Cerebellar cortex (tissue), 1 donor: ENCODE measurements at regions not wholly inside any gene's neighbourhood (a gene's known extent, or its start where the extent isn't known, plus 50 kb on each side); places are given as distances from the start of the nearest gene placed in this dataset.

Experiments
- DNase-seq: peaks from one replicate; pipeline ENCODE4 v3.0.0-alpha.2; 2015; ENCODE audit warnings: low spot score

GRCh38 chr6:170177772-170178560 lies 112.9 kb downstream of the DLL1 start:
- DNase-seq, result no peak

- no peak for DNase-seq
Measured at GRCh38 chr6:170176898-170177771, 113.7 kb downstream of the DLL1 start.

- DNase-seq, result no peak
Measured at GRCh38 chr6:170176136-170176897, 114.6 kb downstream of the DLL1 start.

- DNase-seq, result no peak
Measured at GRCh38 chr6:170175644-170176135, 115.2 kb downstream of the DLL1 start.

- no peak for DNase-seq
Measured at GRCh38 chr6:170174771-170175643, 115.9 kb downstream of the DLL1 start.

DNA sequence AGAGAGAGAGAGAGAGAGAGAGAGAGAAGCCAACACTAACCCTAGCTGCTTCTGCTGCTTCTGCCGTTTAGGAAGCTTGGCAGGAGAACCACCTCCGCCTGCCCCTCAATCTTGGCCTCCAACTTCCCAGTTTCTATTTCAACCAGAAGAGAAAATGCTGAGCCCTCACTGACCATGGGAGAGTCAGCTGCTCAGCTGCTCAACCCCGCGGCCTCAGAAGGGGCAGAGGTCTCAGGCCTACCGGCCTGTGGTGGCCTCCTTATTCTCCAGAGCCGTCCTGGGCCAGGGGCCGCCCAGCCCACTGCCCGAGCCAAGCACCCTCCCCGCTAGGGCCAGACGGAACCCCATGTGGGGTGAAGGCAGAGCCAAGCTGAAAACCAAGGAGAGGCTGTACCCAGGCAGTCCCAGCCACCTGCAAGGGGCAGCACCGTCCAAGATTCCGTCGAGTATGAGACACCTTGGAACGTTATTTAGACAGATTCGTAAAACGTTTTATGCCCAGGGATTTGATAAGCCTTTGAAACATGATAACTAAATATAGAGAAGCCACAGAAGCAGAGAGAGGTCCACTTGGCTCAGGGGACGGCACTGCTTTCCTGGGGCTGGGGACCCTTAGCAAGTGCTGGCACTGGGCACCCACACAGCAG lies 116.6 kb downstream of the DLL1 start:
- DNase-seq, result no peak

DNA sequence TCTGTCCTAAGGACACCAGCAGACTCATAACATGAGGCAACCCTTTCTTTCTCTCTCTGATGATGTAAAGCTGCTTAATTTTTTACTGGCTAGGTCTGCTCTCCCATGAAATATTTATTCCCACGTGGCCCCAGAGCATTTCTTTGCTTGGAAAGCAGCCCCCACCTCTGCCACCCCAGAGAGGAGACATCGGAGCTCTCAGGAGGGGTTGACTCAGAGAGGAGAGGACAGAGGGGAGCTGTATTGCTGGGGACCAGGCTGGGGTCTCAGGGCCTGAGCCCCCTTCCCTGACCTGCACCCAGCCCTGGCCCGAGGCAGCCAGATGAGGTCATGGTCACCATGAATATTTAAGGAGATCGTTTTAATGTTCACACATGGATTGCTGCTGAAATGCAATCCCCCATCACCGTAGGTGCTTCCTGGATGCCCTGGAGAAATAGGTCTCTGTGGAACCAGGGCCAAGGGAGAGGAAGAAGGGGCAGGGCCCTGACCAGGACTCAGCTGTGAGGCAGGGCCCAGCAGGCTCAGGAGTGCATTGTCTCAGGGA lies 117.5 kb downstream of the DLL1 start:
- DNase-seq, result no peak

GRCh38 chr6:170172825-170173256 lies 118.0 kb downstream of the DLL1 start:
- DNase-seq, result no peak

DNA sequence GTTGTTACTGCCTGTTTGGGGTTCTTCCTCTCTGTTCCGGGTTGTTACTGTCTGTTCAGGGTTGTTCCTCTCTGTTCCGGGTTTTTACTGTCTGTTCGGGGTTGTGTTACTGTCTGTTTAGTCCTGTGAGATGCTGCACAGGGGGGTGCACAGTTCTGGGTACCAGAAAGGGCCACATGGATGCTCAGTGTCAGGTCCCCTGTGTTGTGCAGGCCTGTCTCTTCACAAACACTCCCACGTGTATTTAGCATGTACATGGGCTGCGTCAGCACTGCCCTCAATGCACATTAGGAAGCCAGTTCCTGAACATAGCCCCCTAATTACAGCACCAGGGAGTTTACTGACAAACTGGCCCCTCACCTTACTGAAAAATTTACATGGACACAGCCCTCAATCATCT lies 118.5 kb downstream of the DLL1 start:
- DNase-seq, result no peak

GRCh38 chr6:170167657-170168159 lies 123.2 kb downstream of the DLL1 start:
- no peak for DNase-seq

GRCh38 chr6:170166511-170167122 lies 124.3 kb downstream of the DLL1 start:
- peak; percentile 51 for DNase-seq

GRCh38 chr6:170165471-170166117 lies 125.3 kb downstream of the DLL1 start:
- DNase-seq, result no peak

GRCh38 chr6:170165085-170165470 lies 125.8 kb downstream of the DLL1 start:
- DNase-seq, result no peak

DNA sequence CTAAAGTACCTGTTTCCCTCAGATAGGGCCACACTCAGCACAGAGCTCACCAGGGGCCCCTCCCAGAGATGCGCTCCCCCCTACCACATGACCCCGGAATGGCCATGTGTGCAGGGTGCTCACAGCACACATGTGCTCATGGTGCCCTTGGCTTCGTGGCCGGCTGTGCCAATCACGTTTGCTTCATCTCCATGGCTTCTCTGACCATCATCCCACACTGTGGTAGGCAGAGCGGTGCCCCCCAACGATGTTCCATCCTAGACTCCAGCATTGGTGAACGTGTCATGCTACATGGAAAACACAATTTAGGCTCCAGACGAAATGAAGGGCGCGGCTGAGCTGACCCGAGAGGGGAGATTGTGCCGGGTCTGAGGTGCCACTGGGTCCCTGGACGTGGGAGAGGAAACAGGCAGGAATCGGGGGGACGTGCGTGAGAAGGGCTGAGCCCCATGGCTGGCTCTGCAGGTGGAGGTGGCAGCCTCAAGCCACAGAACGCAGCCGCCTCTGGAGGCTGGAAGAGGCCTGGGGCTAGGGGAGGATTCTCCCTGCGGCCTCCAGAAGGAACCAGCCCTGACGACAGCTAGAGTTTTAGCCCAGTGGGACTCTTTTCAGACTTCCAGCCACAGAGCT lies 126.5 kb downstream of the DLL1 start:
- no peak for DNase-seq

- no peak for DNase-seq
Measured at GRCh38 chr6:170163405-170164170, 127.3 kb downstream of the DLL1 start.

GRCh38 chr6:170162775-170163404 lies 128.0 kb downstream of the DLL1 start:
- no peak for DNase-seq

DNA sequence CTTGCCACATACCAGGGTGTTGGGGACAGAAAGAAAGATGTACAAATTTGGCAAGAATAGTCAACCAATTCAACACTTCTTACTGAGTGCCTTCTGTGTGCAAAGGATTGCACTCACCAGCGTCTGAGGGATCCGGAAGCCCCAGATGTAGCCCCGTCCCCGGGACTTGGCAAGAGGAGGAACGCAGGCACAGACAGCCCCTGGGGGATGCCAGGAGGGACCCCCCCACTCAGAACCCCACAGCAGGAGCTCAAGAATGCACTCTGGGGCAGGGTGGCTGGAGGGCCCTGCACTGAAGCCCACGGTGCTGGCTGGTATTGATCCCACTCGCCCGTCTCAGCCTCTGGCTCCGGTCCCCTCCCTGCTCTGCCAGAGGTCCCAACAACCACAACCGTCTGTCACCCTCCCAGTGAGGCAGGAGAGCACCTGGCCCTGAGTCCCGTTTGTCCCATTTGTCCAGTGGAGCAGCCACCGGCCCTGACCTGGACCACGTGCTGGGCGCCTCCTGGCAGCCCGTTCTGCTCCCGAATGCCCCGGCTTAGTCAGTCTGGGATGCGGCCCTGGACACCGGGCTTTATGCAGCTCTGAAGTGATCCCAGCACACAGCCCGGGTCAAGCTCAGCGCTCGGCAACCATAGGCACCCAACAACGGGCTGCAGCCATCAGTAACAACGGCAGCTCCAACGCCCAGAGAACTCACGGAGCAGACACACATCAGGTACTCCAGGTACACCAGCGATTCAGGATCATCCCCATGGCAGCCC lies 128.7 kb downstream of the DLL1 start:
- DNase-seq, result no peak
